Middle frontal gyrus (tissue), 1 donor: ENCODE measurements at regions not wholly inside any gene's neighbourhood (a gene's known extent, or its start where the extent isn't known, plus 50 kb on each side); places are given as distances from the start of the nearest gene placed in this dataset.
"Not testable (repeated sequence)": the region's sequence is repeated elsewhere in the genome, so short reads cannot be mapped to it uniquely, and the experiment has no call there.

ENCODE experiments used
- DNase-seq: peaks from one replicate; pipeline ENCODE4 v3.0.0-alpha.2; 2015; ENCODE audit warnings: low spot score; ENCODE audit errors: extremely low spot score

GRCh38 chr14:98207415-98207814, 1064.6 kb downstream of the BCL11B start:
- no peak for DNase-seq

GRCh38 chr14:98208211-98208611, 1063.8 kb downstream of the BCL11B start:
- no peak for DNase-seq

- no peak for DNase-seq
These were observed 1063.1 kb downstream of the BCL11B start for GRCh38 chr14:98208943-98209342.

DNA sequence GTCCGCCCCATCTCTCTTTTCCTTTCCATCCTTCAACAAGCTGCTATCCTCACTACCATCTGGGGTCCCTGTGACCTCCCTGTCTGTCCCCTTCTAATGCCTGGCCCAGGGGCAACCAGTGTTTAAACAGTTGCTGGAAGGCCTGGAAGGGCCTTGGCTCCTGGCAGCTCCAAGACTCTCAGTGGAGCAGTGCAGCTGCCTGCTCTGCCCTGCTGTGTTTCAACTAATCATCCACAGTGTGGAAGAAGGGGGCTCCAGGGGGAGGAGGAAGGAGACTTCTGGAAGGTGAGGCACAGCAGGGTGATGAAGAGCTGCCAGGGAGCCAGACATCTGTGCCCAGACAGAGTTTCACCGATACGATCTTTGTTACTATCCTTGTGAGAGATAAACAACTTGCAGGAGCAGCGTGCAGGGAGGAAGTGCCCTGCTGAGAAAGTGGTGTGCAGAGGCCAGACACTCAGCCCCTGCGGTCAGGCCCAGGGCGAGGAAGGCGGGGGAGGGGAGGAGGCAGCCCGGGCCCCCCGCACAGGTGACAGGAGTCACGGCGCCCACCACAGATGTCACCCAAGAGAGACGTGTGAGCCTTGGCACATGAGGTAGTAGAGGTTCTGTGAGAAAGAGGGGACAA, 1061.8 kb downstream of the BCL11B start:
- no peak for DNase-seq

GRCh38 chr14:98217530-98217929, 1054.5 kb downstream of the BCL11B start:
- no peak for DNase-seq

DNA sequence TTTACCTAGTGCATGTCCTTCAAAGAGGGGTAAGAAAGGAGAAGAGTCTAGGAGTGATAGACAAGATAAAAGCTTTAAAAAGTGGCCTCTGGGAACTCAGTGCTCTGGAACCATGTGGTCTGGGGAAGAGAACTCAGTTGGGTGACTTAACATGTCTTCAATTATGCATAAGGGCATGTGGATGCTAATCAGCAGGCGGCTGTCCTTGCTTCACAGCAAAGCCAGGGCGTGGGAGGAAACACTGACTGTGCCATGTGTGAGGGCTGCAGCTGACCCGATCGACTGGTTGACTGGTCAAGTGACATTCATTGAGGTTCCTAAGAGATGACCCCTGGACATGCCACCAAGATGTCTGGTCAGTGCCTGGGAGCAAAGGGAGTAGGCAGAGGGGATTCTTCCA, 1053.8 kb downstream of the BCL11B start:
- no peak for DNase-seq

DNA sequence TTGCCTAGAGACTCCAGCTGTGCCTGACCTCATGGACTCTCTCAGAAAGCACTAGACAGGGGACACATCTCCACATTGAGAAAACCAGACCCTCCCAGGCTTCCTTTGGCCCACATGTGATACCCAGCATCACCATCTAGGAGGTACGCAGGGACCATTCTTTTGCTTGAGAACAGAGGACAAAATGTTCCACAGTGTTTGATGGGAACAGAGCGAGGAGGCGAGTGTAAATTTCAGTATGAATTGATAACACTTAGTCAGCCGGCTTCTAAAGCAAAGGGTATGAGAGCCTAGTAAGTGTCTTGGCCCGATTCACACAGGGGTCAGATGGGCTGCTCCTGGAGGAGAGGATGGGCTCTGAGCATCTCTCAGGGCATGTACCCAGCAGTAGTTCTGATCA, 1052.4 kb downstream of the BCL11B start:
- DNase-seq = no peak

DNA sequence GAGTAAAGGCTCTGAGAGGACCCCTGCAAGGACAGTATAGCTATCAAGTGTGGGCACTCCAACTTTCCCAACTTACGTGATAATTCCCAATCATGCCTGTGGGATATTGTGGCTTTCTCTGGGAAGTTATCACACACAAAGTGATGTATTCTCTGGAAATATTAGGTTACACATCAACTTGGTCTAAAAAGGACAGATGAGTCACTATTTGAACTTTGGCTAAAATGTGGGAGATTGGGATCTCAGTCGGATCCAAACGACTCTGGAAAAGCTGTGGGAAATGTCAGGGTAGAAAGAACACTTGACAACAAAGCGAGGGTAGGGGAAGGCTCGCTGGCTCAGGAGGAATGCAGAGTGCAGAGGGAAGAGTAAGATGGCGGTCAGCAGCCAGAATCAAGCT, 1048.9 kb downstream of the BCL11B start:
- no peak for DNase-seq

DNA sequence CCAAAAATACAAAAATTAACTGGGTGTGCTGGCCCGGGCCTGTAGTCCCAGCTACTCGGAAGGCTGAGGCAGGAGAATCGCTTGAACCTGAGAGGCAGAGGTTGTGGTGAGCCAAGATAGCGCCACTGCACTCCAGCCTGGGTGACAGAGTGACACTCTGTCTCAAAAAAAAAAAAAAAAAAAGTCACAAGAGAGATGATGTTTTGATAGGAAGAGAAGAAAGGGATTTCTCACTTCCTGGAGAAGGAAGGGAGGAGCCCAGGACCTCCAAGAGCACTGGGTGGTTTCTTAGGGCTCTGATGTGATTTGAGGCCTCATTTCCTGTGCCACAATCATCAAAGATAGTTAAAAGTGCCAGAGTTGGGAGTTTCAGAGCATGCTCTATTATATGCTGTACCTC, 1048.3 kb downstream of the BCL11B start:
- not testable (repeated sequence) for DNase-seq

DNA sequence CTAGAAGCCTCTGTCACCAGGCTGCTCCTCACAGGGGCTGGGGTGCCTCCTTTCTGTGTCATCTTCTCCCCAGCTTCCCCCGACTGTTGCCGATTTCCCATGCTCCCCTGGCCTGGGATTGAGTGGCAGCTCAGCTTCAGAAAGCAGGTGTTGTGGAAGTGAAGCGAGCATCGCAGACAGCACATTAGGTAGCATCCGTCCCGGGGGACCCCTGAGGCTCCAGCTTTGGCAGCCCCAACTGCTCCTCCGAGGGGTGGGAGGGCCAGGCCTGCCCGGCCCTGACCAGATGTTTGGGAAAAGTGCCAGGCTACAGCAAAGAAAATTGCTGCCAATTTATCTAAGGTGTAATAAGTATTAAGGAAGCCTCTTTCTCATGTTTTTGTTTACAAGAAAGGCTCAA, 1045.6 kb downstream of the BCL11B start:
- DNase-seq = no peak

GRCh38 chr14:98227000-98227726, 1044.8 kb downstream of the BCL11B start:
- no peak for DNase-seq

- no peak for DNase-seq
These were observed 1044.3 kb downstream of the BCL11B start for GRCh38 chr14:98227727-98228111.

- no peak for DNase-seq
These were observed 1042.2 kb downstream of the BCL11B start for GRCh38 chr14:98229656-98230366.

DNA sequence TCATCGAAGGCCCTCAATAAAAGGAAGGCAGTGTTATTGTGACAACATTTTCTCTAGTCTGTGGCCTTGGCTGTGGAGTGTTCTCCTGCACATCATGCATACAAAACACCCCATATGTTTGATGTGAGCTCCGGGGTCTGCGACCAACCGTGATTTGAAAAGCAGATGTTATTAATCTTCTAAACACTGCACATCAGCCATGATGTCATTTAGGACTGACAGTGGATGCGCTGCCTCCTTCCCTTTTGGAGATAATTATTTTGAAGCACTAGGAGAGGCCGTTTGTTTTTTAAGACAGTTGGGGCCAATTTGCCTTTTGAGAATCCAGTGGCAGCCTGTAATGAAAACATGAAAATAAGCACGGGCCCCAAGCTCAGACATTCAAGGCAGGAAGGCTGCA, 1041.6 kb downstream of the BCL11B start:
- no peak for DNase-seq

DNA sequence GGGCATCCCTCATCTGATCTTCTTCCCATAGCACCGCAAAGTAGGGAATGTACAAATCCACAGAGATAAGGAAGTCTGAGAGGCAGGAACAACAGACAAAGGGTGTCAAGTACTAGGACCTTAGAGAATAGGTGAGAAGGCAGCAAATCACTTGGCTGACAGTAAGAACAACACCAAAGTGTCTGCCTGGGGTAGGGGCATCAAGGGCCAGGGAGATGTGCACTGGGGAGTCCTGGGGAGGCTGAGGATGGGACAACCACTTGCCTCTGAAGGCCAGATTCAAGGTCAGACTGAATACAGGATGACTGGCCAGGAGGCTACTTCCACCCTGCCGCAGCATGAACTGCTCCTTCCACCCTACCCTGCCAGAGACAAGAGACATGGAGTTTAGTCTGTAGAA, 1040.8 kb downstream of the BCL11B start:
- no peak for DNase-seq

GRCh38 chr14:98233656-98234055, 1038.3 kb downstream of the BCL11B start:
- no peak for DNase-seq

- DNase-seq = no peak
These were observed 1037.8 kb downstream of the BCL11B start for GRCh38 chr14:98234208-98234607.

DNA sequence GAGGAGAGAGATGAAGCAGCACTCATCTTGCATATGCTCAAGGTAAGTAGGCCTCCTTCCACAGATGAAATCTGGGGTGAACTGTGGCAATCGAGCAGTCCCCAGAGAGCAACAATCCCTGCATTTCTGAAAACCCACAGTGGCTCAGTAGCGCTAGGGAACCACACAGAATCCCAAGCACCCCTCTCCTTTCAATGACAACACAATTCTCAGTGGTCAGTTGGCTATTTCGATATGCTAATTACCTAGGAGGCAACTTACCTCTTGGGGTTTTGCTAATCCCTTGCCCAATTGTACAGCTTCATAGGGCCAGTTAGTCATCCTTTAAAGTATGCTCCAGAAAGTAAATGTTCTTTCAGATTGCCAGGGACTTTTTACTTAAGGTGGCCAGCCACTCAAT, 1035.7 kb downstream of the BCL11B start:
- no peak for DNase-seq

- DNase-seq = no peak
These were observed 1034.1 kb downstream of the BCL11B start for GRCh38 chr14:98237939-98238338.

GRCh38 chr14:98240376-98240775, 1031.6 kb downstream of the BCL11B start:
- no peak for DNase-seq

DNA sequence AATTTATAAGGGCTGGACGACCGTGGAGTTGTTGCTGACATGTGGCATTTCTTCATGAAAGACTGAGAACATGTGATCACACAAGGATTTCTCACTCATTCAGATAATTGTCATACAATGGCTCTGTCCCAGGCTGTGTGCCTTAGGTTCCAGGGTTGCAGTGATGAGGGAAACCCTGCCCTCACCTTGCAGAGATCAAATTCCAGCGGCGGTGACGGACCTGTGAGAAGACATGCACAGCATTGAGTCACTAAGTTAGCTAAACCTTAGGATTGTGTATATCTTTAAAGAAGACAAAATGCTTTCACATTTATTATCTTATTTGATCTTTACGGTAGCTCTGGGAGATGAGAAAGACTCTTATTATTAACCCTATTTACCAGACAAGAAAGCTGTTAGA, 1029.1 kb downstream of the BCL11B start:
- DNase-seq = no peak

DNA sequence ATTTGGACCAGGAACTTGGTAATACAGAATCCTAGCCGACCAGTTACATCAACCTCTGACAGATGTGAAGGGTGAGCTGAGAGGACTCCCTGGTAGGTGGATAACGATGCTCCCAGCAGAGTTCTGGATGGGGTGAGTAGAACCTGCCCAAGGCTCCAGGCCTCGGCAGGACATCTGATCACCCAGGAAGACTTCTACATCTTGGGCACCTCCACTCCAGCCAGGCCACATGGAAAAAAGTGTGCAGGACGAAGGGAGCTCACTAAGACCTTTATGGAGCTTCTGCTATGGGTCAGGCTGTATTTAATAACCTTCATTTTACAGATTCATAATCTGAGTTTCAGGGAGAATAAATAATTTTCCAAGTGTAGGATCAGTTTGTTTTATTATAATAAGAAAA, 1028.7 kb downstream of the BCL11B start:
- DNase-seq = no peak
